Cardiac fibroblast (primary cell): ENCODE measurements at regions not wholly inside any gene's neighbourhood (a gene's known extent, or its start where the extent isn't known, plus 50 kb on each side); places are given as distances from the start of the nearest gene placed in this dataset.

Source experiments
- DNase-seq, 2 donors: peaks; one replicate each; pipeline versions ENCODE4 v3.0.0 to v3.0.0-alpha.2; 2010; ENCODE audit warnings: low read depth in 2 of 2
- H3K4me3 ChIP-seq, 2 donors: replicated peaks in 1 of 2; 1 replicate in 1 of 2; 2 replicates in 1 of 2; pipeline ENCODE4 v1.5.1; 2011; ENCODE audit warnings: low read depth in 2 of 2, low read length in 2 of 2, mild to moderate bottlenecking in 2 of 2, moderate library complexity in 1 of 2
- TF ChIP-seq, protein P1 (sequence below): IDR thresholded peaks from one replicate; pipeline ENCODE4 v1.5.1; 2011; ENCODE audit warnings: low read depth, mild to moderate bottlenecking, low read length, inconsistent platforms

DNA sequence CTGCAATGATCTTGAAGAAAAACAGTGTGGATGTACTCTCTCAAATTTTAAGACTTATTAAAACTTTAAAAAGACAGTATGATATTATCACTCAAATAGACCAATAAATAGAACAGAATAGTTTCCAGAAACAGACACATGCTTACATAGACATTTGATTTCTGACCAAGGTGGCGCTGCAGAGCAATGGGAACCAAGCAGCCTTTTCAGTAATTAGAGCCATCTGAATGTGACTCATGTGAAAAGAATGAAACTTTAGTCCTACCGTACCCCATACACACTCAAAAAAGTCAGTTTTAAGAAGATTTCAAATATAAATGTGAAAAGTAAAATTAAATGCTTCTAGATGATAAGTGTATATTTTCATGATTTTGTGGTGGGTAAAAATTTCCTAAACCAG lies 74.2 kb upstream of the MS4A8 start:
- DNase-seq: peak; percentile 16 to 65
- TF ChIP-seq, protein P1, sequence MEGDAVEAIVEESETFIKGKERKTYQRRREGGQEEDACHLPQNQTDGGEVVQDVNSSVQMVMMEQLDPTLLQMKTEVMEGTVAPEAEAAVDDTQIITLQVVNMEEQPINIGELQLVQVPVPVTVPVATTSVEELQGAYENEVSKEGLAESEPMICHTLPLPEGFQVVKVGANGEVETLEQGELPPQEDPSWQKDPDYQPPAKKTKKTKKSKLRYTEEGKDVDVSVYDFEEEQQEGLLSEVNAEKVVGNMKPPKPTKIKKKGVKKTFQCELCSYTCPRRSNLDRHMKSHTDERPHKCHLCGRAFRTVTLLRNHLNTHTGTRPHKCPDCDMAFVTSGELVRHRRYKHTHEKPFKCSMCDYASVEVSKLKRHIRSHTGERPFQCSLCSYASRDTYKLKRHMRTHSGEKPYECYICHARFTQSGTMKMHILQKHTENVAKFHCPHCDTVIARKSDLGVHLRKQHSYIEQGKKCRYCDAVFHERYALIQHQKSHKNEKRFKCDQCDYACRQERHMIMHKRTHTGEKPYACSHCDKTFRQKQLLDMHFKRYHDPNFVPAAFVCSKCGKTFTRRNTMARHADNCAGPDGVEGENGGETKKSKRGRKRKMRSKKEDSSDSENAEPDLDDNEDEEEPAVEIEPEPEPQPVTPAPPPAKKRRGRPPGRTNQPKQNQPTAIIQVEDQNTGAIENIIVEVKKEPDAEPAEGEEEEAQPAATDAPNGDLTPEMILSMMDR: peak; percentile 27
- no peak overlapping the region for H3K4me3 ChIP-seq

DNA sequence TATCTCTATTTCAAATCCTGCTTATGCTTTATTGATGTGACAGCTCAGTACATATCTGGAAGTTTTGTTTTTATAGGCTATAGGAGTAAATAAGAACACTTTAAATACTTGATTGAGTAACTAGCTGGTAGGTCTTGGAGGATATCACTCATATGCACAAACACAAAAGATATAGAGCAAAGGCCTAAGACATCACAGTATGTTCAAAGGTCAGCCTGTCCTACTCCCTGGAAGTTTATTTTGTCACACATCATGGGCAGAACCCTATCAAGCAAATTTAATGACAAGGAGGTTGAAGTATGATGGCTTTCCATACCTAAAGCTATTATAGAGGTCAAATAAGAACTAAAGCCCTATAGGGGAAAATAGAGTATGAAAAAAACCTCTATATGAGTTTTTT lies 70.0 kb upstream of the MS4A8 start:
- TF ChIP-seq, protein P1: no peak
- DNase-seq: no peak
- no peak overlapping the region for H3K4me3 ChIP-seq

DNA sequence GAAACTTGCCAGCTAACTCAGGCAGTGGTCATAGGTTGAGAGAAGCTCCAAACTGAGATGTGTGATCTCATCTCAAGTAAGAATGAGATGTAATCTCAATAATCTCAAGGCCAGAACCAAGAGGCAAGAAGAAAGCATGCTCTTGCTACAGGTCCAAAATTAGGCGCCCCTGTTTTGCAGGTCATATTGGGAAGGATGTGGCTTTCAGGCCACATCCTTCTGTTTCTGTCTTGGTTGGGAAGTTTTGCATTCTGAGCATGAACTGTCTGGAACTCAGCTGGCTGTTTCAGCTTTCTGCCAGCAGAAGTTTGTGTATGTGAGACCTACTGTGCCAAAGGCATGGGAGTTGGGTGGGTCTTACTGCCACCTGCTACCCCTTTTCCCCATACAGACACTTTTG lies 67.5 kb upstream of the MS4A8 start:
- TF ChIP-seq, protein P1: no peak
- no peak overlapping the region for H3K4me3 ChIP-seq
- DNase-seq: no peak

DNA sequence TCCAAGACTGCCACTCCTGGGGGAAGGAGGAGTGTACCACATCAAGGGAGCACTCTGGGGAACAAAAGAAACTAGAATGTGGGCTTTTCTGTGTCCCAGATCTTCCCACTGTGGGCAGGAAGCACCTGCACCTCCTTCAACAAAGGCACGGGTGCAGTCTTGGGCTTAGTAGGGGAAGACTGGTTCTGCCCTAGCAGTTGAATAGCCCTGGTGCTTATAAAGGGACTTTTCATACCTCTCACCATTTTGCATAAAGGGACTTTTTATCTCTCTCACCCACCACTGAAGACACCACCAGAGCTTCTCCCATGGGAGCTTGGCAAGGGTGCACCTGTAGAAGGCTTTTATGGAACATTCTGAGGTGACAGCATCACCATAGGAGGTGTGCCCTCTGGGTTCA lies 65.8 kb upstream of the MS4A8 start:
- no peak for DNase-seq
- TF ChIP-seq, protein P1: no peak

DNA sequence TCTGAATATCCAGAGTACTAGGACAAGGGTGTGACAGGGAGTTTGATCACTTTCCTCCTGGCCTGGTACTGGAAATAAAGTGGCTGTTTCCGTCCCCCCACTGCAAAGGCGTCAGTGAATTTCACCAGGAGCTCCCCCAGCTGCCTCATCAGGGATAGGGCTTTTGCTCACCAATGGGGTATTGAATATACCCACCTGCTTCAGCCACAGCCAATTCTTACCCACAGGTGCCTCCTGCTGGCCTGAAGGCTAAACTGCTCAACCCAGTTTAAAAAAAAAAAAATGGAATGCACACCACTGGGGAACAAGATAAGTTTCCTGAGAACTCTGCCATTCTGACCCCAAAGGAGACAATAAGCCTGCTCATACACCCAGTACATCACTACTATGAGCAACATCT lies 65.3 kb upstream of the MS4A8 start:
- TF ChIP-seq, protein P1: no peak
- H3K4me3 ChIP-seq: no peak overlapping the region
- DNase-seq: no peak

More for the DNA sequence above, 65.8 kb upstream of the MS4A8 start:
- H3K4me3 ChIP-seq: no peak overlapping the region

DNA sequence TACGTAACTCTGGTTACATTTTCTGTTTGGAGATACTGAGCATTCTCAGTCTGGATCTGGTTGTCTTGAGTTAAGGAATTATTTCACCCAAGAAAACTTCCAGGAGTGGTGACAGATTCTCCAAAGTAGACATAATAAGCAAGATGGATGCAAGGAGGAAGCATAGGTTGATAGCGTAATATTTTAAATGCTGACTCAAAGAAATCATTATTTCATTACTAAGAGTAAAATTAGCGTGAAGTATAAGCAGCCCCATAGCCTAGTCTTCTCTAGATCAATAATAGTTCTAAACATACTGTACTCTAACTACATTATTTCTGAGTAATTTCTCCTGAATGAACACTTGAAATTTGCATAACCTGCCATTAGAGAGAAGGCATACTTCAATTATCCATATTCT lies 57.5 kb upstream of the MS4A8 start:
- H3K4me3 ChIP-seq: no peak overlapping the region
- DNase-seq: no peak
- TF ChIP-seq, protein P1: no peak

DNA sequence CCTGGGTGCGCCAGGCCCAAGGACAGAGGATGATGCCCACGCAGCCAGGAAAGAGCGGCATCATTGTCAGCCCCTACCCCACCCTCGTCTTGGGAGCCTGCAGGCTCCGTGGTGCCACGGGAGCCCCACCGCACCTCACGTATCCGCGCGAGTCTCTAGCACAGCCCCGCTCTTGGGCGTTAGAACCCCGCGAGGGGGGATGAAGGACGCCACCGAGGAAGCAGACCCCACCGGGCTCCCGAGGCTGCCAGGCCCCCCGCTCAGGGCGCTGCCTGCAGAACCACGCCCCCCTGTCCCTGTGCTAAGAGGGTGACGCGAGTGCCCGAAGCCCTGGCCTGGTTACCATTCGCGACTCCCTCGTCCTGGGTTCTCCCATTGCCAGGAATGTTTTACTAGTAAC lies 52.3 kb upstream of the MS4A8 start:
- no peak for DNase-seq
- H3K4me3 ChIP-seq: no peak overlapping the region
- TF ChIP-seq, protein P1: no peak
